ENCODE measurements at regions not wholly inside any gene's neighbourhood (a gene's known extent, or its start where the extent isn't known, plus 50 kb on each side); places are given as distances from the start of the nearest gene placed in this dataset.
"Not testable (repeated sequence)": the region's sequence is repeated elsewhere in the genome, so short reads cannot be mapped to it uniquely, and the experiment has no call there.

- DNase-seq = not testable (repeated sequence)
Measured at GRCh38 chr1:189718147-189718795, 759.4 kb downstream of the BRINP3 start.

GRCh38 chr1:189726806-189727205 lies 750.9 kb downstream of the BRINP3 start:
- DNase-seq = no peak

GRCh38 chr1:189751311-189751710 lies 726.4 kb downstream of the BRINP3 start:
- DNase-seq = no peak

GRCh38 chr1:189752461-189752995 lies 725.1 kb downstream of the BRINP3 start:
- no peak for DNase-seq

- not testable (repeated sequence) for DNase-seq
Measured at GRCh38 chr1:189755100-189755499, 722.6 kb downstream of the BRINP3 start.

- DNase-seq = no peak
Measured at GRCh38 chr1:189764391-189765320, 713.0 kb downstream of the BRINP3 start.

- DNase-seq = no peak
Measured at GRCh38 chr1:189769448-189769847, 708.2 kb downstream of the BRINP3 start.

GRCh38 chr1:189774721-189775287 lies 702.9 kb downstream of the BRINP3 start:
- no peak for DNase-seq

- DNase-seq = no peak
Measured at GRCh38 chr1:189775343-189775742, 702.3 kb downstream of the BRINP3 start.

- no peak for DNase-seq
Measured at GRCh38 chr1:189779034-189779433, 698.6 kb downstream of the BRINP3 start.

- no peak for DNase-seq
Measured at GRCh38 chr1:189782295-189782694, 695.4 kb downstream of the BRINP3 start.

- DNase-seq = no peak
Measured at GRCh38 chr1:189783456-189783855, 694.2 kb downstream of the BRINP3 start.

- DNase-seq = no peak
Measured at GRCh38 chr1:189786761-189787160, 690.9 kb downstream of the BRINP3 start.

- no peak for DNase-seq
Measured at GRCh38 chr1:189787201-189787600, 690.5 kb downstream of the BRINP3 start.

- no peak for DNase-seq
Measured at GRCh38 chr1:189790335-189790734, 687.3 kb downstream of the BRINP3 start.

- DNase-seq = no peak
Measured at GRCh38 chr1:189803364-189803763, 674.3 kb downstream of the BRINP3 start.

GRCh38 chr1:189804352-189804751 lies 673.3 kb downstream of the BRINP3 start:
- no peak for DNase-seq

GRCh38 chr1:189805735-189806134 lies 671.9 kb downstream of the BRINP3 start:
- no peak for DNase-seq

- not testable (repeated sequence) for DNase-seq
Measured at GRCh38 chr1:189810639-189811038, 667.0 kb downstream of the BRINP3 start.

GRCh38 chr1:189811960-189812359 lies 665.7 kb downstream of the BRINP3 start:
- DNase-seq = no peak

GRCh38 chr1:189816558-189816957 lies 661.1 kb downstream of the BRINP3 start:
- no peak for DNase-seq

GRCh38 chr1:189819751-189820150 lies 657.9 kb downstream of the BRINP3 start:
- no peak for DNase-seq

GRCh38 chr1:189821833-189822232 lies 655.8 kb downstream of the BRINP3 start:
- no peak for DNase-seq

- DNase-seq = no peak
Measured at GRCh38 chr1:189834813-189835212, 642.9 kb downstream of the BRINP3 start.

Measured in stimulated activated CD4-positive, alpha-beta T cell treated with anti-CD3 and anti-CD28 coated beads, Interleukin-15, amount 100 ng/mL, for 24 hours (primary cell).